Naive thymus-derived CD4-positive, alpha-beta T cell (primary cell): ENCODE measurements at regions not wholly inside any gene's neighbourhood (a gene's known extent, or its start where the extent isn't known, plus 50 kb on each side); places are given as distances from the start of the nearest gene placed in this dataset.
A peak's percentile ranks its signal among the peaks of the same experiment; 100 is the strongest.

Experiments used
- ATAC-seq: fragments of 150-1000 bp; cut with Tn5 transposase; 2 replicates; pipeline ENCODE4 v1.10.0; 2021; ENCODE audit warnings: mild to moderate bottlenecking, moderate library complexity
- CTCF ChIA-PET: fragments of 350-600 bp; sonication (Branson Sonifier 250); formaldehyde crosslinking; loops from one replicate; lab custom pipeline; 2021; ENCODE audit warnings: antibody characterized with exemption; lab: Charles Lee
- POLR2A ChIA-PET: fragments of 350-600 bp; sonication (Branson Sonifier 250); formaldehyde crosslinking; loops from one replicate; lab custom pipeline; 2021; ENCODE audit warnings: antibody characterized with exemption, inconsistent platforms; lab: Charles Lee
- DNase-seq, 9 donors: peaks; one replicate each; pipeline versions ENCODE4 v3.0.0 to v3.0.0-alpha.2; 2020 to 2022; ENCODE audit warnings: mixed read lengths in 1 of 9
- H3K27ac ChIP-seq: one replicate; pipeline ENCODE4 v1.7.0; 2013; ENCODE audit warnings: mild to moderate bottlenecking, low read depth, low read length, moderate library complexity
- H3K27me3 ChIP-seq, 2 donors: one replicate each; pipeline ENCODE4 v1.7.0; 2013; ENCODE audit warnings: low read length in 2 of 2, mild to moderate bottlenecking in 2 of 2, moderate library complexity in 2 of 2; ENCODE audit not compliant: control insufficient read depth in 2 of 2, insufficient read depth in 2 of 2
- H3K36me3 ChIP-seq, 3 experiments: 1 replicate in 2 of 3; 2 replicates in 1 of 3; pipeline ENCODE4 v1.7.0; 2013; ENCODE audit warnings: low read length in 3 of 3, mild to moderate bottlenecking in 3 of 3, moderate library complexity in 1 of 3; ENCODE audit not compliant: insufficient read depth in 3 of 3, control insufficient read depth in 2 of 3
- H3K4me1 ChIP-seq, 2 donors: one replicate each; pipeline ENCODE4 v1.7.0; 2013; ENCODE audit warnings: low read length in 2 of 2, mild to moderate bottlenecking in 2 of 2, moderate library complexity in 1 of 2; ENCODE audit not compliant: control insufficient read depth in 2 of 2, insufficient read depth in 2 of 2
- H3K4me3 ChIP-seq: 2 replicates; pipeline ENCODE4 v1.7.0; 2013; ENCODE audit warnings: mild to moderate bottlenecking, low read length
- H3K9me3 ChIP-seq, 3 experiments: 1 replicate in 2 of 3; 2 replicates in 1 of 3; pipeline ENCODE4 v1.7.0; 2013; ENCODE audit warnings: low read length in 3 of 3; ENCODE audit not compliant: control insufficient read depth in 2 of 3
- H3K27ac Mint-ChIP-seq, 9 donors: one replicate each; pipeline ENCODE4 v1.8.0; 2020 to 2022; ENCODE audit warnings: mixed read lengths in 9 of 9, mild to moderate bottlenecking in 8 of 9, moderate library complexity in 5 of 9, inconsistent platforms in 2 of 9
- H3K27me3 Mint-ChIP-seq, 5 donors: one replicate each; pipeline ENCODE4 v1.8.0; 2021 to 2022; ENCODE audit warnings: mixed read lengths in 5 of 5, mild to moderate bottlenecking in 1 of 5
- H3K36me3 Mint-ChIP-seq, 5 donors: one replicate each; pipeline ENCODE4 v1.8.0; 2020 to 2022; ENCODE audit warnings: mixed read lengths in 5 of 5, mild to moderate bottlenecking in 3 of 5, inconsistent platforms in 1 of 5
- H3K4me1 Mint-ChIP-seq, 7 donors: one replicate each; pipeline ENCODE4 v1.8.0; 2020 to 2022; ENCODE audit warnings: mixed read lengths in 7 of 7, mild to moderate bottlenecking in 3 of 7, inconsistent platforms in 1 of 7
- H3K4me3 Mint-ChIP-seq, 10 donors: one replicate each; pipeline ENCODE4 v1.8.0; 2020 to 2022; ENCODE audit warnings: mild to moderate bottlenecking in 10 of 10, mixed read lengths in 10 of 10, moderate library complexity in 6 of 10, inconsistent platforms in 2 of 10
- H3K9me3 Mint-ChIP-seq, 11 donors: one replicate each; pipeline ENCODE4 v1.8.0; 2020 to 2022; ENCODE audit warnings: mixed read lengths in 11 of 11, mild to moderate bottlenecking in 4 of 11, inconsistent platforms in 1 of 11, moderate library complexity in 1 of 11
- intact Hi-C, 2 donors: fragments of 100-400 bp; cut with micrococcal nuclease; formaldehyde crosslinking; loops; one replicate each; pipeline ENCODE4 v1.15.1; 2023

- Histone ChIP-seq H3K27me3 (no peaks in the 10 kb centered on the region), H3K27ac (no peak overlapping the region), H3K4me1 (no peaks in the 10 kb centered on the region), H3K4me3 (no peak overlapping the region), H3K36me3 (no peaks in the 10 kb centered on the region), H3K9me3 (no peaks in the 10 kb centered on the region)
- Mint-ChIP-seq H3K4me3 (peak overlapping the region in 6 of 10 donors; percentile 43 to 76 (median 53)), H3K27ac (no peak overlapping the region), H3K27me3 (peaks cover 47 to 69% (median 63%) of the 10 kb centered on the region in 5 donors), H3K4me1 (peaks cover 0 to 5% (median 4%) of the 10 kb centered on the region in 7 donors), H3K36me3 (peaks cover 0 to 4% (median 0%) of the 10 kb centered on the region in 5 donors), H3K9me3 (peaks cover 0 to 1% (median 0%) of the 10 kb centered on the region in 11 donors)
- POLR2A ChIA-PET, result no interaction called here
- CTCF ChIA-PET, result no interaction called here
- DNase-seq (no peak), ATAC-seq (no peak)
- intact Hi-C loops, result no loop called here
Observed at GRCh38 chr16:85171004-85171758, 58.9 kb upstream of the CIBAR2 start.

GRCh38 chr16:85171759-85172454, 59.6 kb upstream of the CIBAR2 start:
- peaks cover 0 to 1% (median 0%) of the 10 kb centered on the region in 11 donors for H3K9me3 Mint-ChIP-seq
- DNase-seq, result no peak
- peak; percentile 28 for ATAC-seq
- Histone ChIP-seq H3K4me3 (no peak overlapping the region), H3K4me1 (no peaks in the 10 kb centered on the region), H3K27ac (no peak overlapping the region), H3K36me3 (no peaks in the 10 kb centered on the region), H3K27me3 (no peaks in the 10 kb centered on the region), H3K9me3 (no peaks in the 10 kb centered on the region)
- peak overlapping the region in 5 of 10 donors; percentile 7 to 76 (median 43) for H3K4me3 Mint-ChIP-seq
- POLR2A ChIA-PET, result no interaction called here
- H3K27me3 Mint-ChIP-seq, result peaks cover 44 to 73% (median 60%) of the 10 kb centered on the region in 5 donors
- H3K36me3 Mint-ChIP-seq, result peaks cover 0 to 4% (median 0%) of the 10 kb centered on the region in 5 donors
- CTCF ChIA-PET, result no interaction called here
- intact Hi-C loops, result no loop called here
- no peak overlapping the region for H3K27ac Mint-ChIP-seq
- H3K4me1 Mint-ChIP-seq, result peaks cover 0 to 5% (median 4%) of the 10 kb centered on the region in 7 donors

DNA sequence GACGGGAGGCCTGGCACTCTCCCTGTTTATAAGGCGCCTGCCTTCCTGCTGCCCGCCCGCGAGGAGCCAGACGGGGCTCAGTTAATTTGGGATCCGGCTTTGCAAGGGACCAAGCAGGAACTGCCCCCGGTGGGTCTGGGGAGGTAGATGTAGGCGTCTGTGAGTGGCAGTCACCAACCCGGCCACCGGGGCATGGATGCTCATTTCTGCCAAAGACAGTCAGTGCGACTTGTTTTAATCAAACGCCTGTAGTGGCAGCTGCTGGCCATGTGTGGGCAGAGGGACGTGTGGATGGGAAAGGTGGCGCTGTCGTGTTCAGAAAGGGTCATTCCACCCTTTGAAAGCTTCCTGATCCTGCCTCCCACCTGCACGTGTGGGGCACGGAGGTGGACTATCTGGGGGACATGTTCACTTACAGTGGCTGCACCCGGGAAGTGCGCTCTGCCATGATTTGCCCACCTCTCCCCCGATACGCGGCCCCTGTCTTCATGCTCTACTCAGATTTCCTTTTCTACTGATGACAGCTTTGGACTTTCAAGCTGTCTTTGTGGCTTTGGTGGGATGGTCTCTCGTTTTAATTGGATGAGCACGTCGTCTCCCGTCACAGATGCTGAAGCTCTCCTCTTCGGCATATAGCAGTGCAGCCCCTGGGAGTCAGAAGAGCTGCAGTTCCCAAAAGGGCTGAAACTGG, 60.3 kb upstream of the CIBAR2 start:
- H3K27me3 ChIP-seq, result no peaks in the 10 kb centered on the region
- H3K9me3 Mint-ChIP-seq, result peaks cover 0 to 1% (median 0%) of the 10 kb centered on the region in 11 donors
- POLR2A ChIA-PET, result no interaction called here
- no peaks in the 10 kb centered on the region for H3K36me3 ChIP-seq
- peaks cover 49 to 76% (median 58%) of the 10 kb centered on the region in 5 donors for H3K27me3 Mint-ChIP-seq
- H3K4me1 ChIP-seq, result no peaks in the 10 kb centered on the region
- no peak overlapping the region for H3K4me3 ChIP-seq
- no peak overlapping the region for H3K27ac Mint-ChIP-seq
- H3K4me1 Mint-ChIP-seq, result peaks cover 0 to 5% (median 4%) of the 10 kb centered on the region in 7 donors
- H3K9me3 ChIP-seq, result no peaks in the 10 kb centered on the region
- intact Hi-C loops, result no loop called here
- CTCF ChIA-PET, result no interaction called here
- H3K36me3 Mint-ChIP-seq, result peaks cover 0 to 4% (median 0%) of the 10 kb centered on the region in 5 donors
- DNase-seq (no peak), ATAC-seq (no peak)
- peak overlapping the region in 4 of 10 donors; percentile 2 to 29 (median 8) for H3K4me3 Mint-ChIP-seq
- no peak overlapping the region for H3K27ac ChIP-seq

GRCh38 chr16:85173146-85173980, 61.1 kb upstream of the CIBAR2 start:
- H3K36me3 ChIP-seq, result no peaks in the 10 kb centered on the region
- no peak for DNase-seq
- H3K4me3 Mint-ChIP-seq, result peak overlapping the region in 1 of 10 donors; percentile 29
- no peaks in the 10 kb centered on the region for H3K27me3 ChIP-seq
- no peaks in the 10 kb centered on the region for H3K9me3 ChIP-seq
- H3K4me1 Mint-ChIP-seq, result peaks cover 0 to 5% (median 4%) of the 10 kb centered on the region in 7 donors
- intact Hi-C loops, result no loop called here
- no peak overlapping the region for H3K27ac ChIP-seq
- peaks cover 0 to 1% (median 0%) of the 10 kb centered on the region in 11 donors for H3K9me3 Mint-ChIP-seq
- peaks cover 0 to 4% (median 0%) of the 10 kb centered on the region in 5 donors for H3K36me3 Mint-ChIP-seq
- H3K4me3 ChIP-seq, result no peak overlapping the region
- ATAC-seq, result no peak
- H3K4me1 ChIP-seq, result no peaks in the 10 kb centered on the region
- no peak overlapping the region for H3K27ac Mint-ChIP-seq
- CTCF ChIA-PET, result no interaction called here
- POLR2A ChIA-PET, result no interaction called here
- H3K27me3 Mint-ChIP-seq, result peaks cover 50 to 74% (median 51%) of the 10 kb centered on the region in 5 donors

DNA sequence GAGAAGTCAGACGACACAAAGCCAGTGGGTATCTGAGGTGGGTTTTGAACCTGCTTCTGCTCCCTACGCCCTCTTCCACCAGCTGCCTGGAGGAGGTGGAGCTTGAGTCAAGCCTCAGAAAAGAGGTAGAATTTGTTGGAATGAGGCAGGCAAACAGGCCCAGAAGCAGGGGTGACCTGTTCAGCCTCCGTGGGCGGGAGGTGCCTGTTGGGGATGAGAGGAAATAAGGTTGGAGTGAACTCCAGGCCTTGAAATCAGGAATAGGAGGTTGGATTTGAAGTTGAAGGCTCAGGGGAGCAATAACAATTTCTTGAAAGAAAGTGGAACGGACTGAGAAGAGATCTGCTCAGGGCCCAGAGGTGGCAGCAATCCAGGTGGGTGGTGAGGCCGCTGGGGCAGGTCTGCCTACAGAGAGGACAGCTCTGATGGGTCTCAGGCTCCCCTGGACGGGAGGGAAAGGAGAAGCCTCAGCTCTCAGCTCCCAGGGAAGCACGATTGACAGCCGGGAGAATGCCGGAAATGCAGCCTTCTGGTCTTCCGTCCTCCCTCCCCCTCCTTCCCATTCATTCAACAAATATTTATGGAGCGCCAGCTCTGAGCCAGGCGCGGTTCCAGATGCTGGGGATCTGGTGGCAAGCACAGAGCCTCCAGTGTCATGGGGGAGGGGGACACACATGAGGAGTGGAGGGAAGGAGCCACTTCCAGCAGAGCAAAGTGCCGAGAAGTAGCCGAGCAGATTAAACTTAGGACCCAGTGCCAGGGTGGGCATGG, 61.9 kb upstream of the CIBAR2 start:
- ChIA-PET CTCF (no interaction called here), POLR2A (no interaction called here)
- Mint-ChIP-seq H3K27me3 (peaks cover 45 to 72% (median 50%) of the 10 kb centered on the region in 5 donors), H3K4me3 (no peak overlapping the region), H3K27ac (no peak overlapping the region), H3K9me3 (peaks cover 0 to 1% (median 0%) of the 10 kb centered on the region in 11 donors), H3K4me1 (peaks cover 0 to 5% (median 2%) of the 10 kb centered on the region in 7 donors), H3K36me3 (peaks cover 0 to 4% (median 0%) of the 10 kb centered on the region in 5 donors)
- Histone ChIP-seq H3K9me3 (no peaks in the 10 kb centered on the region), H3K27me3 (no peaks in the 10 kb centered on the region), H3K4me3 (no peak overlapping the region), H3K27ac (no peak overlapping the region), H3K36me3 (no peaks in the 10 kb centered on the region), H3K4me1 (no peaks in the 10 kb centered on the region)
- ATAC-seq (no peak), DNase-seq (no peak)
- intact Hi-C loops, result no loop called here
